HG02623 (cell line): ENCODE measurements at regions not wholly inside any gene's neighbourhood (a gene's known extent, or its start where the extent isn't known, plus 50 kb on each side); places are given as distances from the start of the nearest gene placed in this dataset.

Experiments used
- ATAC-seq: cut with Tn5 transposase; IDR thresholded peaks from one replicate; pipeline ENCODE4 v1.9.1; 2021; ENCODE audit warnings: moderate library complexity; ENCODE audit not compliant: unreplicated experiment

- ATAC-seq = no peak
These were observed 54.9 kb upstream of the IRX4 start for GRCh38 chr5:1937590-1937989.

DNA sequence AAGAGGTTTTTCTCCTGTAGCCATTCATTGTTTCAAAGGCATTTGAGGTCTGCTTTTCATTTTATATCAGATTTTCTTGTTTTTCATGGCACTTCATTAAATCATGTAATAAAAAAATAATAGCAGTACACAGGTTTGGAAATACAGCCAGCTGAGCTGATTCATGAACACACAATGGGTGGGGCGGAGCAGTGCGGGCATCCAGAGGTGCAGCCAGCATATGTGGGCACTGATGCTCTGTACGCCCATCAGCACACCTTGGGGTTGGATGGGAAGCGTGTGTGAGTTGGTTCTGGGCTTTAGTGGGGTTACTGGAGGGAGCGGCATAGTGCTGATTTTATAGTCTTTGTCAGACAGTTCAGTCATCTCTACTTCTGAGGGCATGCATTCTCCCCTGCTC lies 54.2 kb upstream of the IRX4 start:
- ATAC-seq = no peak

DNA sequence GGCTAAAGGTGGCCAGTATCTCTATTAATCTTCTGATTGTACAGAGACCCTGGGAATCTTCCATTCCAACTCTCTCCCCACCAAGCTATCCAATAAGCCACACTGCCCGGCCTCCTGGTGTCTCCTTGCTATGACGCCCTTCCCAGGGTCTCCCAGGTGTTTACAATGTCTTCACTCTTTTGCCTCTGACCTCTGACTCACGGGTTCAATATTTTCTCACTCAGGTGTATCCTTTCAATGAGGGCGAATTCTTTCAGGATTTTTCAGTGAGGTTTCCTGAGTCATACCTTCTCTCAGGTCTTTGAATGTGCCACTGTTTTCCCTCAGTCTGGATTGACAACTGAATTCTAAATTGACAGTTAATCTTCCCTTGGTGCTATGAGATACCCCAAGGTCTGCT lies 53.7 kb upstream of the IRX4 start:
- ATAC-seq = no peak

- ATAC-seq = no peak
These were observed 52.2 kb upstream of the IRX4 start for GRCh38 chr5:1934801-1935429.

GRCh38 chr5:1934056-1934394 lies 51.3 kb upstream of the IRX4 start:
- ATAC-seq = no peak

DNA sequence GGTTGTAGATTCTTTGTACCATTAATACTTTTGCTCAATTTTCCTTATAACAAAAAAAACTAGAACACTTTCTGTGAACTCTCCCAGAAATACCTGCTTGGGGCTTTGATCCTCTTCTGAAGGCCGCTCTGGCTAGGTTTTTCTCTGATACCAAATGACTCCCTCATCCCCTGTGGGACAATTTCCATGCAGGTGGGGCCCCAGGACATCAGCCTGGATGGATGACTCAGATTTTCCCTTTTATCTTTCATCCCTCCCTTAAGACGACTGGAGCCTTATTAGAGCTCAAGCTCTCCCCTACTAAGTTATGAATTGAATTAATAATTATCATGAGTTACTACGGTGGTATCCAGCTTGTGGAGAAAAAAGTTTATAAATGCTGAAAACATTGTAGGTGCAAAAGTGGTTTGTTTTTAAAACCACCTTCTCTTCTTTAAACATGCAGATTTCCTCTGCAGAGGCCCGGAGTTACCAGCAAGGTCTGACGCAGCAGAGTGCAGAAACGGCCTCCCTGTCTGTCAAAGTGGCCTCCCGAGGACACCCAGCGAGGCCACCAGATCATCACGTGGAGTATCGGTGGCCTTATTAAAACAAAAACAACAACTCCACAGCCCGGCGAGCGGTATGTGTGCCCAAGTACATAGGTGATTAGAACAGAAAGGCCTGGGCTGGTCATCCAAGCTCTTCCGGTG lies 50.8 kb upstream of the IRX4 start:
- no peak for ATAC-seq
